Glutamatergic neuron (in vitro differentiated cells): ENCODE measurements at regions not wholly inside any gene's neighbourhood (a gene's known extent, or its start where the extent isn't known, plus 50 kb on each side); places are given as distances from the start of the nearest gene placed in this dataset. TPM values are rescaled to one million over a fixed set of nuclear protein-coding genes. Genes with fewer than 3 reads are reported as not detected.

ENCODE experiments used
- DNase-seq: peaks from one replicate; pipeline ENCODE4 v3.0.0; 2022
- H3K27ac Mint-ChIP-seq: one replicate; pipeline ENCODE4 v1.8.0; 2020; ENCODE audit warnings: mild to moderate bottlenecking, mixed read lengths, inconsistent platforms; ENCODE audit not compliant: unreplicated experiment
- H3K27me3 Mint-ChIP-seq: one replicate; pipeline ENCODE4 v1.8.0; 2020; ENCODE audit warnings: mild to moderate bottlenecking, moderate library complexity, mixed read lengths, inconsistent platforms; ENCODE audit not compliant: unreplicated experiment
- H3K36me3 Mint-ChIP-seq: one replicate; pipeline ENCODE4 v1.8.0; 2020; ENCODE audit warnings: mild to moderate bottlenecking, mixed read lengths, inconsistent platforms; ENCODE audit not compliant: unreplicated experiment
- H3K4me1 Mint-ChIP-seq: one replicate; pipeline ENCODE4 v1.8.0; 2020; ENCODE audit warnings: mild to moderate bottlenecking, low read depth, mixed read lengths, inconsistent platforms; ENCODE audit not compliant: unreplicated experiment
- H3K4me3 Mint-ChIP-seq: one replicate; pipeline ENCODE4 v1.8.0; 2020; ENCODE audit warnings: mild to moderate bottlenecking, mixed read lengths, inconsistent platforms; ENCODE audit not compliant: unreplicated experiment
- H3K9me3 Mint-ChIP-seq: one replicate; pipeline ENCODE4 v1.8.0; 2020; ENCODE audit warnings: mild to moderate bottlenecking, moderate library complexity, mixed read lengths, inconsistent platforms; ENCODE audit not compliant: unreplicated experiment
- CTCF ChIP-seq: fragments of 200-600 bp; sonication (generic); IDR thresholded peaks from one replicate; pipeline ENCODE4 v1.5.0; 2021; ENCODE audit not compliant: partially characterized antibody, unreplicated experiment
- microRNA-seq: library from miRNA; unstranded; fragments of <30 nt; microRNA quantifications from one replicate; pipeline ENCODE4, GENCODE V29; 2020; ENCODE audit not compliant: unreplicated experiment

GRCh38 chr4:147428583-147428982 lies 52.3 kb upstream of the EDNRA start:
- no peak for TF ChIP-seq CTCF
- Mint-ChIP-seq H3K4me3 (no peak overlapping the region), H3K27ac (no peak overlapping the region), H3K4me1 (no peaks in the 10 kb centered on the region), H3K9me3 (no peaks in the 10 kb centered on the region), H3K36me3 (no peaks in the 10 kb centered on the region), H3K27me3 (no peaks in the 10 kb centered on the region)
- no peak for DNase-seq

- H3K36me3 Mint-ChIP-seq: no peaks in the 10 kb centered on the region
- TF ChIP-seq CTCF: no peak
- H3K27ac Mint-ChIP-seq: no peak overlapping the region
- H3K9me3 Mint-ChIP-seq: no peaks in the 10 kb centered on the region
- no peak overlapping the region for H3K4me3 Mint-ChIP-seq
- H3K27me3 Mint-ChIP-seq: peaks cover 1% of the 10 kb centered on the region
- no peaks in the 10 kb centered on the region for H3K4me1 Mint-ChIP-seq
- no peak for DNase-seq
Observed at GRCh38 chr4:147430111-147430510, 50.8 kb upstream of the EDNRA start.

Small RNA genes in the stretch of these regions (microRNA-seq; reads per million reads assigned to microRNA genes)
- gene MIR548G: not detected
